ENCODE measurements at regions not wholly inside any gene's neighbourhood (a gene's known extent, or its start where the extent isn't known, plus 50 kb on each side); places are given as distances from the start of the nearest gene placed in this dataset.

DNA sequence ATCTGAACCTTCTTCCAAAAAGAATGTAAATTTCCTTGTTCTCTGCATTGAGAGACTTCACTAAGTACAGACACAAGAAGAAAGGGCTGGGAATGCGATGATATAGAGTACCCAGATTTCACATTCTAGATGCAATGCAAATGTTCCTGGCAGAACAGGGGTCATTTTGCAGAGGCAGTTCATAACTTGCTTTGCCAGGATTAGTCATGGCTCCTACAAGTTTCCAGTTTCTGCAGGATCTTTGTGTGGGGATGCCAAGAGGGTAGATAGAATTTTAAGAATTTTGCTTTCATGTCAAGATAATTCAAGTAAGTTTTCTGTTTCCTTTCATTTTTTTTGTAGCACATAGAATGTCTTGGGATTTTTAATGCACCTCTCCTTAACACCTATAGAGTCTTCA is 181.2 kb downstream of the FGF9 start:
- H3K4me1 Mint-ChIP-seq: no peaks in the 10 kb centered on the region
- DNase-seq (ENCODE audit: low read depth, low spot score): no peak
- H3K4me3 Mint-ChIP-seq: no peak overlapping the region
- H3K9me3 Mint-ChIP-seq: peaks cover 4% of the 10 kb centered on the region
- H3K27me3 Mint-ChIP-seq (ENCODE audit: low read depth): no peaks in the 10 kb centered on the region
- no peak overlapping the region for H3K27ac Mint-ChIP-seq (ENCODE audit: unreplicated experiment)
- no peaks in the 10 kb centered on the region for H3K36me3 Mint-ChIP-seq (ENCODE audit: low read depth)
- no peak for TF ChIP-seq CTCF (conservative IDR thresholded peaks at IDR 0.05)

GRCh38 chr13:21853779-21854178 is 182.9 kb downstream of the FGF9 start:
- H3K4me3 Mint-ChIP-seq: no peak overlapping the region
- DNase-seq (ENCODE audit: low read depth, low spot score): no peak
- no peaks in the 10 kb centered on the region for H3K27me3 Mint-ChIP-seq (ENCODE audit: low read depth)
- no peak for TF ChIP-seq CTCF (conservative IDR thresholded peaks at IDR 0.05)
- H3K27ac Mint-ChIP-seq (ENCODE audit: unreplicated experiment): no peak overlapping the region
- no peaks in the 10 kb centered on the region for H3K36me3 Mint-ChIP-seq (ENCODE audit: low read depth)
- H3K4me1 Mint-ChIP-seq: no peaks in the 10 kb centered on the region
- peaks cover 3% of the 10 kb centered on the region for H3K9me3 Mint-ChIP-seq

DNA sequence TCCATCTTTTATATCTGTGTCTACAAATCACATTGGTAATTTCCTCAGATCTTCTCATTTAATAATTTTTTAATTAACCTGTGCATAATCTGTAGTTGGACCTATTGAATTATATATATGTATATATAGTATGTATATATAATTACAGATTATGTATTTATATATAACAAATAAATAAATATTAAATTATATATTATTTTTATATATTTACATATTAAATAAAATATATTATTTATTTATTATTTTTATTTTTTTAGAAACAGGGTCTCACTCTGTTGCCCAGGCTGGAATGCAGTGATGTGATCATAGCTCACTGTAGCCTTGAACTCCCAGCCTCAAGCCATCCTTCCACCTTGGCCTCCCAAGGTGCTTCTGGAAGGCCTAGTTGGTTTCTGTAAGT is 197.9 kb downstream of the FGF9 start:
- Mint-ChIP-seq H3K27ac (ENCODE audit: unreplicated experiment) (no peak overlapping the region), H3K27me3 (ENCODE audit: low read depth) (peaks cover 2% of the 10 kb centered on the region), H3K9me3 (no peaks in the 10 kb centered on the region), H3K4me1 (no peaks in the 10 kb centered on the region), H3K4me3 (no peak overlapping the region), H3K36me3 (ENCODE audit: low read depth) (peaks cover 3% of the 10 kb centered on the region)
- TF ChIP-seq CTCF (conservative IDR thresholded peaks at IDR 0.05): no peak
- DNase-seq (ENCODE audit: low read depth, low spot score): no peak

GRCh38 chr13:21871382-21871781 is 200.5 kb downstream of the FGF9 start:
- no peak for TF ChIP-seq CTCF (conservative IDR thresholded peaks at IDR 0.05)
- Mint-ChIP-seq H3K27me3 (ENCODE audit: low read depth) (no peaks in the 10 kb centered on the region), H3K4me3 (no peak overlapping the region), H3K27ac (ENCODE audit: unreplicated experiment) (no peak overlapping the region), H3K36me3 (ENCODE audit: low read depth) (no peaks in the 10 kb centered on the region), H3K4me1 (peaks cover 4% of the 10 kb centered on the region), H3K9me3 (no peaks in the 10 kb centered on the region)
- DNase-seq (ENCODE audit: low read depth, low spot score): no peak

GRCh38 chr13:21871919-21872318 is 201.0 kb downstream of the FGF9 start:
- H3K9me3 Mint-ChIP-seq: no peaks in the 10 kb centered on the region
- TF ChIP-seq CTCF (conservative IDR thresholded peaks at IDR 0.05): no peak
- H3K4me1 Mint-ChIP-seq: peaks cover 4% of the 10 kb centered on the region
- no peaks in the 10 kb centered on the region for H3K27me3 Mint-ChIP-seq (ENCODE audit: low read depth)
- no peak overlapping the region for H3K27ac Mint-ChIP-seq (ENCODE audit: unreplicated experiment)
- H3K36me3 Mint-ChIP-seq (ENCODE audit: low read depth): no peaks in the 10 kb centered on the region
- no peak for DNase-seq (ENCODE audit: low read depth, low spot score)
- H3K4me3 Mint-ChIP-seq: no peak overlapping the region

DNA sequence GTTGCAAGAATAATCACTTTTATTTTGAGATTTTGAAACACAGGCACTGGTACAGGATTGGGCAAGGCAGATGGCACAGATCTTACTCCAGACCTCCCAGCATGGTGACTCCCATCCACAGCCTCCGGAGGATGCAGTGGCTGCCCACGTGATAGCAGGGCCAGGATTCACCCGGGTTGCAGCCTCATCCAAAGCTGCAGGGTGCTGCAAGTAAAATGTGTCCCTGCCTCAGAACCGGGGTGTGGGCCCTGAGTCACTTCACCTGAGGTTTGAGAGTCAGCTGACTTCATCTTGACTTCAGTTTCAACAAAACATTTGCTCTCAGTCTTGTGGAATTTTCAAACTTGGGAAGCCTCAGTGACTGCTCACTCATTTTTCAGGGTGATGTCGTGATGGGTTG is 201.9 kb downstream of the FGF9 start:
- H3K4me3 Mint-ChIP-seq: no peak overlapping the region
- no peaks in the 10 kb centered on the region for H3K27me3 Mint-ChIP-seq (ENCODE audit: low read depth)
- peaks cover 4% of the 10 kb centered on the region for H3K4me1 Mint-ChIP-seq
- no peak for TF ChIP-seq CTCF (conservative IDR thresholded peaks at IDR 0.05)
- H3K27ac Mint-ChIP-seq (ENCODE audit: unreplicated experiment): no peak overlapping the region
- H3K9me3 Mint-ChIP-seq: no peaks in the 10 kb centered on the region
- no peak for DNase-seq (ENCODE audit: low read depth, low spot score)
- no peaks in the 10 kb centered on the region for H3K36me3 Mint-ChIP-seq (ENCODE audit: low read depth)
